ENCODE measurements at regions not wholly inside any gene's neighbourhood (a gene's known extent, or its start where the extent isn't known, plus 50 kb on each side); places are given as distances from the start of the nearest gene placed in this dataset.

DNA sequence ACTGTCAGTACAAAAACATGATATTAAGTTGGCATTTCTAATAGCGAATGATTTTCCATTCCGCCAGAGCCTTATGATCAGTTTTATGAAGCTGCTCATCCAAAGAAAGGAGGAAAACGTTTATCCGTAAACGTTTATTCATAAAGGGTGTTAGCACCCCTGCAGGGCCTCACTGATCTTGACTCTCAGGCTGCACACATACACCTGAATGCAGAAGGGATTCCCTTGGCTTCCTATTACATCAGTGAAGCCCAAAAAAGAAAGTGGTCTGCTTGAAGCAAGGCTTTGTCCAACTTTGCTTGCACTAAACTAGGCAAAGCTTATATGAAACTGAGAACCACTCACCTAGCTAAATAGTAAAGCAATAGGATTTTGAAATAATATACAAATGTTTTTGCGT lies 659.5 kb upstream of the CADM2 start:
- Histone ChIP-seq H3K9me3 (ENCODE audit: low read length) (no peaks in the 10 kb centered on the region), H3K4me2 (ENCODE audit: low read length) (no peak overlapping the region), H3F3A (ENCODE audit: insufficient read depth, low read length, poor library complexity, severe bottlenecking) (no peaks in the 10 kb centered on the region), H2AFZ (ENCODE audit: low read depth, low read length) (no peak overlapping the region), H3K79me2 (replicated peaks; ENCODE audit: insufficient read depth, low read length) (no peaks in the 10 kb centered on the region), H3K9ac (ENCODE audit: low read length) (no peak overlapping the region), H3K27ac (ENCODE audit: low read length) (no peak overlapping the region), H3K27me3 (ENCODE audit: insufficient read depth, low read depth, low read length) (no peaks in the 10 kb centered on the region), H3K36me3 (ENCODE audit: insufficient read depth, low read length) (no peaks in the 10 kb centered on the region), H4K20me1 (ENCODE audit: insufficient read depth) (no peaks in the 10 kb centered on the region), H3K4me3 (ENCODE audit: low read length) (no peak overlapping the region), H3K9me2 (ENCODE audit: insufficient read depth, low read length) (no peaks in the 10 kb centered on the region)
- TF ChIP-seq MXI1 (conservative IDR thresholded peaks at IDR 0.05; ENCODE audit: poor library complexity, severe bottlenecking), result no peak
- peak; percentile 42 for TF ChIP-seq EP300 (conservative IDR thresholded peaks at IDR 0.05; ENCODE audit: poor library complexity, severe bottlenecking)

- no peaks in the 10 kb centered on the region for H3K9me2 ChIP-seq (ENCODE audit: insufficient read depth, low read length)
- H3K4me3 ChIP-seq (ENCODE audit: low read length), result no peak overlapping the region
- no peak overlapping the region for H3K27ac ChIP-seq (ENCODE audit: low read length)
- H3K9me3 ChIP-seq (ENCODE audit: low read length), result no peaks in the 10 kb centered on the region
- H3K79me2 ChIP-seq (replicated peaks; ENCODE audit: insufficient read depth, low read length), result no peaks in the 10 kb centered on the region
- no peak overlapping the region for H3K4me2 ChIP-seq (ENCODE audit: low read length)
- H3K36me3 ChIP-seq (ENCODE audit: insufficient read depth, low read length), result no peaks in the 10 kb centered on the region
- no peaks in the 10 kb centered on the region for H4K20me1 ChIP-seq (ENCODE audit: insufficient read depth)
- H3K27me3 ChIP-seq (ENCODE audit: insufficient read depth, low read depth, low read length), result no peaks in the 10 kb centered on the region
- no peak overlapping the region for H3K9ac ChIP-seq (ENCODE audit: low read length)
- TF ChIP-seq RAD21 (conservative IDR thresholded peaks at IDR 0.05), result no peak
- no peak for TF ChIP-seq POLR2AphosphoS5 (IDR thresholded peaks at IDR 0.05)
- TF ChIP-seq SMC3 (conservative IDR thresholded peaks at IDR 0.05; ENCODE audit: poor library complexity), result no peak
- TF ChIP-seq TAF1 (IDR thresholded peaks at IDR 0.05; ENCODE audit: low read depth), result no peak
- TF ChIP-seq EZH2 (IDR thresholded peaks at IDR 0.05; ENCODE audit: borderline replicate concordance, insufficient read depth, low read length, poor library complexity, severe bottlenecking), result no peak
- TF ChIP-seq REST (IDR thresholded peaks at IDR 0.05; ENCODE audit: borderline replicate concordance), result no peak
- TF ChIP-seq, protein P1, sequence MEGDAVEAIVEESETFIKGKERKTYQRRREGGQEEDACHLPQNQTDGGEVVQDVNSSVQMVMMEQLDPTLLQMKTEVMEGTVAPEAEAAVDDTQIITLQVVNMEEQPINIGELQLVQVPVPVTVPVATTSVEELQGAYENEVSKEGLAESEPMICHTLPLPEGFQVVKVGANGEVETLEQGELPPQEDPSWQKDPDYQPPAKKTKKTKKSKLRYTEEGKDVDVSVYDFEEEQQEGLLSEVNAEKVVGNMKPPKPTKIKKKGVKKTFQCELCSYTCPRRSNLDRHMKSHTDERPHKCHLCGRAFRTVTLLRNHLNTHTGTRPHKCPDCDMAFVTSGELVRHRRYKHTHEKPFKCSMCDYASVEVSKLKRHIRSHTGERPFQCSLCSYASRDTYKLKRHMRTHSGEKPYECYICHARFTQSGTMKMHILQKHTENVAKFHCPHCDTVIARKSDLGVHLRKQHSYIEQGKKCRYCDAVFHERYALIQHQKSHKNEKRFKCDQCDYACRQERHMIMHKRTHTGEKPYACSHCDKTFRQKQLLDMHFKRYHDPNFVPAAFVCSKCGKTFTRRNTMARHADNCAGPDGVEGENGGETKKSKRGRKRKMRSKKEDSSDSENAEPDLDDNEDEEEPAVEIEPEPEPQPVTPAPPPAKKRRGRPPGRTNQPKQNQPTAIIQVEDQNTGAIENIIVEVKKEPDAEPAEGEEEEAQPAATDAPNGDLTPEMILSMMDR (IDR thresholded peaks at IDR 0.05; ENCODE audit: poor library complexity, severe bottlenecking), result no peak
- TF ChIP-seq EP300 (conservative IDR thresholded peaks at IDR 0.05; ENCODE audit: poor library complexity, severe bottlenecking), result no peak
- TF ChIP-seq MXI1 (conservative IDR thresholded peaks at IDR 0.05; ENCODE audit: poor library complexity, severe bottlenecking), result no peak
- no peaks in the 10 kb centered on the region for H3F3A ChIP-seq (ENCODE audit: insufficient read depth, low read length, poor library complexity, severe bottlenecking)
- no peak overlapping the region for H2AFZ ChIP-seq (ENCODE audit: low read depth, low read length)
Observed at GRCh38 chr3:84304214-84304613, 654.6 kb upstream of the CADM2 start.

DNA sequence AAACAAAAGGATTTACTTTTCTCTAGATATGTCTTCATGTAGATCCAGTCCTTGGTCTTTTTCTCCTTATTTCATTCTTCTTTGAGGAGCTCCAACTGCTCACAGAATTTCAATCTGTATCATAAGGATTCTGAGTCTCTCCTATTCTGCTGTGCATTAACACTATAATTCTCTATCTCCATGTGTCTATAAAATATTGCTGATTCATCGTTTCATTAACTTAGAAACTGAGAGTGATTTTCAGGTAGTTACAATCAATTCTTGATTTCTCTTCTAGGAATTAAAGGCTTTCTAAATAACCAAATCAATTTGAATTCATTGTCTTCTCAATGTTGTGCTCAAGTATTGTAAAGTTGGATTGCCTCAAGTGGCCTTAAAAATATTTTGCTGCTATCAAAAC lies 651.5 kb upstream of the CADM2 start:
- Histone ChIP-seq H3K36me3 (ENCODE audit: insufficient read depth, low read length) (no peaks in the 10 kb centered on the region), H3K9me2 (ENCODE audit: insufficient read depth, low read length) (no peaks in the 10 kb centered on the region), H3K9me3 (ENCODE audit: low read length) (no peaks in the 10 kb centered on the region), H3K4me2 (ENCODE audit: low read length) (no peak overlapping the region), H4K20me1 (ENCODE audit: insufficient read depth) (no peaks in the 10 kb centered on the region), H3K9ac (ENCODE audit: low read length) (no peak overlapping the region), H3K27ac (ENCODE audit: low read length) (no peak overlapping the region), H2AFZ (ENCODE audit: low read depth, low read length) (no peak overlapping the region), H3K79me2 (replicated peaks; ENCODE audit: insufficient read depth, low read length) (no peaks in the 10 kb centered on the region), H3K27me3 (ENCODE audit: insufficient read depth, low read depth, low read length) (no peaks in the 10 kb centered on the region), H3K4me3 (ENCODE audit: low read length) (no peak overlapping the region), H3F3A (ENCODE audit: insufficient read depth, low read length, poor library complexity, severe bottlenecking) (no peaks in the 10 kb centered on the region)
- no peak for TF ChIP-seq SMC3 (conservative IDR thresholded peaks at IDR 0.05; ENCODE audit: poor library complexity)
- TF ChIP-seq REST (IDR thresholded peaks at IDR 0.05; ENCODE audit: borderline replicate concordance), result no peak
- TF ChIP-seq RAD21 (conservative IDR thresholded peaks at IDR 0.05), result no peak
- TF ChIP-seq, protein P1 (IDR thresholded peaks at IDR 0.05; ENCODE audit: poor library complexity, severe bottlenecking), result no peak
- no peak for TF ChIP-seq TAF1 (IDR thresholded peaks at IDR 0.05; ENCODE audit: low read depth)
- no peak for TF ChIP-seq EZH2 (IDR thresholded peaks at IDR 0.05; ENCODE audit: borderline replicate concordance, insufficient read depth, low read length, poor library complexity, severe bottlenecking)
- TF ChIP-seq POLR2AphosphoS5 (IDR thresholded peaks at IDR 0.05), result no peak
- no peak for TF ChIP-seq MXI1 (conservative IDR thresholded peaks at IDR 0.05; ENCODE audit: poor library complexity, severe bottlenecking)
- no peak for TF ChIP-seq EP300 (conservative IDR thresholded peaks at IDR 0.05; ENCODE audit: poor library complexity, severe bottlenecking)
